ENCODE measurements at regions not wholly inside any gene's neighbourhood (a gene's known extent, or its start where the extent isn't known, plus 50 kb on each side); places are given as distances from the start of the nearest gene placed in this dataset.

- POLR2A ChIA-PET: interaction anchor here (1.2 to 1.4 kb wide), 2 partner anchors 125 to 128 kb away, joined by 3 to 4 read pairs; no protein-coding TSS in a partner anchor
- H3K4me1 ChIP-seq (ENCODE audit: control insufficient read depth, insufficient read depth, low read length): no peaks in the 10 kb centered on the region
- no peak overlapping the region for H3K27ac ChIP-seq (ENCODE audit: extremely low read depth, low read depth, low read length)
- H3K9me3 ChIP-seq (ENCODE audit: control insufficient read depth, insufficient read depth, low read depth, low read length): no peaks in the 10 kb centered on the region
- CTCF ChIA-PET: no interaction called here
- H3K4me3 ChIP-seq (ENCODE audit: low read depth, low read length): no peak overlapping the region
- TF ChIP-seq ZNF146 (tag by site-specific recombination; IDR thresholded peaks at IDR 0.05) (no peak), ZNF555 (tag by site-specific recombination; conservative IDR thresholded peaks at IDR 0.05) (no peak), ZNF223 (tag by site-specific recombination; IDR thresholded peaks at IDR 0.05) (no peak), TCF7L2 (IDR thresholded peaks at IDR 0.05; ENCODE audit: borderline replicate concordance, low read depth, low read length) (no peak), ZNF280C (tag by site-specific recombination; IDR thresholded peaks at IDR 0.05) (no peak), ZBTB7A (tag by site-specific recombination; IDR thresholded peaks at IDR 0.05; ENCODE audit: low read depth) (no peak), ZNF837 (tag by site-specific recombination; IDR thresholded peaks at IDR 0.05) (no peak), ZNF626 (tag by site-specific recombination; IDR thresholded peaks at IDR 0.05) (no peak), ZNF777 (tag by site-specific recombination; IDR thresholded peaks at IDR 0.05; ENCODE audit: borderline replicate concordance) (no peak), AEBP2 (tag by site-specific recombination; IDR thresholded peaks at IDR 0.05; ENCODE audit: borderline replicate concordance) (no peak), ZNF404 (tag by site-specific recombination; IDR thresholded peaks at IDR 0.05) (no peak), REST (tag by site-specific recombination; IDR thresholded peaks at IDR 0.05) (no peak), ZNF629 (tag by site-specific recombination; IDR thresholded peaks at IDR 0.05) (no peak), ZNF423 (tag by site-specific recombination; IDR thresholded peaks at IDR 0.05) (no peak), ZNF768 (tag by site-specific recombination; IDR thresholded peaks at IDR 0.05) (no peak), ZNF624 (tag by site-specific recombination; IDR thresholded peaks at IDR 0.05) (no peak), ZNF785 (tag by site-specific recombination; IDR thresholded peaks at IDR 0.05) (no peak)
- TF ChIP-seq, protein P1, sequence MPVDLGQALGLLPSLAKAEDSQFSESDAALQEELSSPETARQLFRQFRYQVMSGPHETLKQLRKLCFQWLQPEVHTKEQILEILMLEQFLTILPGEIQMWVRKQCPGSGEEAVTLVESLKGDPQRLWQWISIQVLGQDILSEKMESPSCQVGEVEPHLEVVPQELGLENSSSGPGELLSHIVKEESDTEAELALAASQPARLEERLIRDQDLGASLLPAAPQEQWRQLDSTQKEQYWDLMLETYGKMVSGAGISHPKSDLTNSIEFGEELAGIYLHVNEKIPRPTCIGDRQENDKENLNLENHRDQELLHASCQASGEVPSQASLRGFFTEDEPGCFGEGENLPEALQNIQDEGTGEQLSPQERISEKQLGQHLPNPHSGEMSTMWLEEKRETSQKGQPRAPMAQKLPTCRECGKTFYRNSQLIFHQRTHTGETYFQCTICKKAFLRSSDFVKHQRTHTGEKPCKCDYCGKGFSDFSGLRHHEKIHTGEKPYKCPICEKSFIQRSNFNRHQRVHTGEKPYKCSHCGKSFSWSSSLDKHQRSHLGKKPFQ (tag by site-specific recombination; IDR thresholded peaks at IDR 0.05): no peak
- TF ChIP-seq, protein P2, sequence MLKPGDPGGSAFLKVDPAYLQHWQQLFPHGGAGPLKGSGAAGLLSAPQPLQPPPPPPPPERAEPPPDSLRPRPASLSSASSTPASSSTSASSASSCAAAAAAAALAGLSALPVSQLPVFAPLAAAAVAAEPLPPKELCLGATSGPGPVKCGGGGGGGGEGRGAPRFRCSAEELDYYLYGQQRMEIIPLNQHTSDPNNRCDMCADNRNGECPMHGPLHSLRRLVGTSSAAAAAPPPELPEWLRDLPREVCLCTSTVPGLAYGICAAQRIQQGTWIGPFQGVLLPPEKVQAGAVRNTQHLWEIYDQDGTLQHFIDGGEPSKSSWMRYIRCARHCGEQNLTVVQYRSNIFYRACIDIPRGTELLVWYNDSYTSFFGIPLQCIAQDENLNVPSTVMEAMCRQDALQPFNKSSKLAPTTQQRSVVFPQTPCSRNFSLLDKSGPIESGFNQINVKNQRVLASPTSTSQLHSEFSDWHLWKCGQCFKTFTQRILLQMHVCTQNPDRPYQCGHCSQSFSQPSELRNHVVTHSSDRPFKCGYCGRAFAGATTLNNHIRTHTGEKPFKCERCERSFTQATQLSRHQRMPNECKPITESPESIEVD (tag by site-specific recombination; IDR thresholded peaks at IDR 0.05): no peak
- TF ChIP-seq, protein P3, sequence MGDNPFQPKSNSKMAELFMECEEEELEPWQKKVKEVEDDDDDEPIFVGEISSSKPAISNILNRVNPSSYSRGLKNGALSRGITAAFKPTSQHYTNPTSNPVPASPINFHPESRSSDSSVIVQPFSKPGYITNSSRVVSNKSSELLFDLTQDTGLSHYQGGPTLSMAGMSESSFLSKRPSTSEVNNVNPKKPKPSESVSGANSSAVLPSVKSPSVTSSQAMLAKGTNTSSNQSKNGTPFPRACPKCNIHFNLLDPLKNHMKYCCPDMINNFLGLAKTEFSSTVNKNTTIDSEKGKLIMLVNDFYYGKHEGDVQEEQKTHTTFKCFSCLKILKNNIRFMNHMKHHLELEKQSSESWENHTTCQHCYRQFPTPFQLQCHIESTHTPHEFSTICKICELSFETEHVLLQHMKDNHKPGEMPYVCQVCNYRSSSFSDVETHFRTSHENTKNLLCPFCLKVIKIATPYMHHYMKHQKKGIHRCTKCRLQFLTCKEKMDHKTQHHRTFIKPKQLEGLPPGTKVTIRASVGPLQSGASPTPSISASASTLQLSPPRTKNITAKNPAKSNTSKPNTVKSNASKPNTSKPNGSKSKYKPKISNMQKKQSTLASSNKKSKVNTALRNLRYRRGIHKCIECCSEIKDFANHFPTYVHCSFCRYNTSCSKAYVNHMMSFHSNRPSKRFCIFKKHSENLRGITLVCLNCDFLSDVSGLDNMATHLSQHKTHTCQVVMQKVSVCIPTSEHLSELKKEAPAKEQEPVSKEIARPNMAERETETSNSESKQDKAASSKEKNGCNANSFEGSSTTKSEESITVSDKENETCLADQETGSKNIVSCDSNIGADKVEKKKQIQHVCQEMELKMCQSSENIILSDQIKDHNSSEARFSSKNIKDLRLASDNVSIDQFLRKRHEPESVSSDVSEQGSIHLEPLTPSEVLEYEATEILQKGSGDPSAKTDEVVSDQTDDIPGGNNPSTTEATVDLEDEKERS (tag by site-specific recombination; IDR thresholded peaks at IDR 0.05): no peak
- H3K36me3 ChIP-seq (ENCODE audit: control insufficient read depth in 2 of 2, insufficient read depth in 1 of 2, low read length in 2 of 2): no peaks in the 10 kb centered on the region
Observed at GRCh38 chr2:8554296-8554806, 127.5 kb upstream of the ID2 start.
